HuH-7 (cell line): ENCODE measurements at regions not wholly inside any gene's neighbourhood (a gene's known extent, or its start where the extent isn't known, plus 50 kb on each side); places are given as distances from the start of the nearest gene placed in this dataset.
"Not testable (repeated sequence)": the region's sequence is repeated elsewhere in the genome, so short reads cannot be mapped to it uniquely, and the experiment has no call there.

ENCODE experiments used
- DNase-seq: peaks from one replicate; pipeline ENCODE4 v3.0.0; 2011; ENCODE audit warnings: low spot score

GRCh38 chr5:163789870-163790269, 284.5 kb downstream of the MAT2B start:
- DNase-seq = no peak

GRCh38 chr5:163790497-163790896, 285.1 kb downstream of the MAT2B start:
- DNase-seq = no peak

GRCh38 chr5:163794993-163795392, 289.6 kb downstream of the MAT2B start:
- DNase-seq = no peak

GRCh38 chr5:163807781-163808180, 302.4 kb downstream of the MAT2B start:
- no peak for DNase-seq

GRCh38 chr5:163809473-163809872, 304.1 kb downstream of the MAT2B start:
- DNase-seq = no peak

GRCh38 chr5:163813900-163814299, 308.5 kb downstream of the MAT2B start:
- no peak for DNase-seq

- no peak for DNase-seq
Measured at GRCh38 chr5:163815240-163815791, 309.9 kb downstream of the MAT2B start.

GRCh38 chr5:163821142-163821541, 315.7 kb downstream of the MAT2B start:
- no peak for DNase-seq

GRCh38 chr5:163822548-163822947, 317.1 kb downstream of the MAT2B start:
- DNase-seq = no peak

- DNase-seq = no peak
Measured at GRCh38 chr5:163825661-163826060, 320.2 kb downstream of the MAT2B start.

GRCh38 chr5:163826201-163826600, 320.8 kb downstream of the MAT2B start:
- DNase-seq = no peak

- no peak for DNase-seq
Measured at GRCh38 chr5:163832155-163832554, 326.7 kb downstream of the MAT2B start.

- no peak for DNase-seq
Measured at GRCh38 chr5:163838738-163839137, 333.3 kb downstream of the MAT2B start.

GRCh38 chr5:163846512-163846911, 341.1 kb downstream of the MAT2B start:
- DNase-seq = no peak

GRCh38 chr5:163855754-163856153, 350.3 kb downstream of the MAT2B start:
- DNase-seq = no peak

GRCh38 chr5:163861670-163862069, 356.3 kb downstream of the MAT2B start:
- DNase-seq = no peak

- DNase-seq = no peak
Measured at GRCh38 chr5:163867324-163867723, 361.9 kb downstream of the MAT2B start.

GRCh38 chr5:163867738-163868137, 362.3 kb downstream of the MAT2B start:
- DNase-seq = no peak

- no peak for DNase-seq
Measured at GRCh38 chr5:163869581-163869980, 364.2 kb downstream of the MAT2B start.

GRCh38 chr5:163870441-163870840, 365.0 kb downstream of the MAT2B start:
- DNase-seq = no peak

GRCh38 chr5:163874431-163874830, 369.0 kb downstream of the MAT2B start:
- DNase-seq = no peak

- DNase-seq = not testable (repeated sequence)
Measured at GRCh38 chr5:163874912-163875311, 369.5 kb downstream of the MAT2B start.

GRCh38 chr5:163877865-163878264, 372.4 kb downstream of the MAT2B start:
- DNase-seq = no peak

- DNase-seq = no peak
Measured at GRCh38 chr5:163878490-163878889, 373.1 kb downstream of the MAT2B start.

GRCh38 chr5:163880302-163880701, 374.9 kb downstream of the MAT2B start:
- no peak for DNase-seq
